NCI-H1092 treated with DMSO at 0.1 percent for 48 hours (cell line): ENCODE measurements at regions not wholly inside any gene's neighbourhood (a gene's known extent, or its start where the extent isn't known, plus 50 kb on each side); places are given as distances from the start of the nearest gene placed in this dataset.
"Not testable (repeated sequence)": the region's sequence is repeated elsewhere in the genome, so short reads cannot be mapped to it uniquely, and the experiment has no call there.

Experiments
- DNase-seq: peaks from one replicate; lab custom pipeline; 2025; lab: John Stamatoyannopoulos, UW

DNA sequence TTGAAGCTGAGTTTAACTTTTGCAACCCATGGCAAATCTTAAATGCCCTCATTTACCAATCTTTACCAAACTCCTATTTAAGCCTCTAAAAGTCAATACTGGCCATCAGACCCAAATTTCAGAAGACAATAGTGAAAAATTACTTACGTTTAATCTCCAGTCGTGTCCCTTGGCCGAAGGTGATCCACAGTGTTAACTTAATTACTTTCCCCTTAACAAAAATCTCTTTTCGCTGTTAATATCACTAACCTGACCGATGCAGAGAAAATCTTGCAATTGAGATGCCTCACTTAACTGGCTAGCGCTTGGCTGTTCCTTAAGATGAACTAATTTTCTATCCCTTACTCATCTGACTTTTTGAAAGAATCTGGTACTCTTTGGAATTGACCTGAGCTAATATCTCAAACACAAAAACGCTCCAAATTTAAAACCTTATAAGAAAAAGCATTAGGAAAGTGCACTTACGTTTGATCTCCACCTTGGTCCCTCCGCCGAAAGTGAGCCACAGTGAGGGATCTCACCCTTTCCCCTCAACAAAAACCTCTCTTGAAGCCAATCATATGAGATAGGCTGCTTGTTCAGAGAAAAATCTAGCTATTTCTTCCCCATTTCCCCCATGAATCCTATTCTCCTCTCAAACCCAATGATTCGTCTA is 169.1 kb downstream of the RPIA start:
- DNase-seq: no peak

- DNase-seq: no peak
Observed at GRCh38 chr2:88865801-88866371, 174.4 kb downstream of the RPIA start.

GRCh38 chr2:88866756-88867155 is 175.3 kb downstream of the RPIA start:
- no peak for DNase-seq

DNA sequence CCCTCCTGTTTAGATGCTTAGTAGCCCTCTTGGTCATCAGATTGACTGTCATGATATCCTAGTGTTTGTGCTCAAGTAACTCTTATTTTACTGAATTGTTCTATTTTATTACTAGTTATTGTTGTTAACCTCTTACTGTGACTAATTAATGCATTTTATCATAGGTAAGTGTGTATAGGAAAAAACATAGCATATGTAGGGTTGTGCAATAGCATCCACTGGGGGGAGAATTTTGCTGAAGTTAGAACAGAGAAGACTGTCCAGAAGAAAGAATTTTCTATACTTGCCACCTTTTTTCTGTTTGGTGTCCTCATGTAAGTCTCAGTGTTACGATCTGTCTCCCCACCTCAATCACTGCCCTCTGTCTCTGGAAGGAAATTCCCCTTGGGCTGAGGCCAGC is 177.4 kb downstream of the RPIA start:
- no peak for DNase-seq

GRCh38 chr2:88870267-88870839 is 178.9 kb downstream of the RPIA start:
- DNase-seq: no peak

- no peak for DNase-seq
Observed at GRCh38 chr2:88871336-88871735, 179.9 kb downstream of the RPIA start.

DNA sequence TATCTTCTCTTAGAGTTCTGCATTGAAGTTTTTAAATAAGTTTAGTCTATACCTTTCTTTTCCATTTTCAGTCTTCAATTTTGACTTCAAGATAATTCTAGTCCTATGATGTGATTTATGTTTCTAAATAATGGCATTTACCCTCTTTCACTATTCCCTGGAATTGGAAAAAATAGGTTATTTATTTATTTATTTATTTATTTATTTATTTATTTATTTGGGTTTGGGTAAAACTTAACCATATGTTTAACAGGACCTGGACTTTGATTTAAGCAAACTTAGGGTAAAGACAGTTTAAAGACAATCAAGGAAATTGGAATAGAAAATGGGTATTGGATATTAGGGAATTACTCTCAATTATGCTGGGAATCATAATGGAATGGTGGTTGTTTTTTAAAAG is 182.1 kb downstream of the RPIA start:
- no peak for DNase-seq

- DNase-seq: peak; percentile 40
Observed at GRCh38 chr2:88874063-88874657, 182.7 kb downstream of the RPIA start.

DNA sequence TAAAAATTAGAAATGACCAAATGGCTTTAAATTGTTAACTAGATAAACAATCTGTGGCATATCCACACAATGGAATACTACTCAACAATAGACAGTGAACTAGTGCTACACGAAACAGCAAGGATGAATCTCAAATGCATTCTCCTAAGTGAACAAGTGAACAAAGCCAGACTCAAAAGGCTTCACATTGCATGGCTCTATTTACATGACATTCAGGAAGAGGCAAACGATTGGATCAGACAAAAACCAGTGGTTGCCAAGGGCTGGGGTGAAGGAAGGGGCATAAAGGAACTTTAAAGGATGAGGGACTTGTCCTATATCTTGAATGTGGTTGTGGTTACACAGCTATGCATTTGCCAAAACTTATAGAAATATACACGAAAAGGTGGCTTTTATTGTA is 184.3 kb downstream of the RPIA start:
- no peak for DNase-seq

DNA sequence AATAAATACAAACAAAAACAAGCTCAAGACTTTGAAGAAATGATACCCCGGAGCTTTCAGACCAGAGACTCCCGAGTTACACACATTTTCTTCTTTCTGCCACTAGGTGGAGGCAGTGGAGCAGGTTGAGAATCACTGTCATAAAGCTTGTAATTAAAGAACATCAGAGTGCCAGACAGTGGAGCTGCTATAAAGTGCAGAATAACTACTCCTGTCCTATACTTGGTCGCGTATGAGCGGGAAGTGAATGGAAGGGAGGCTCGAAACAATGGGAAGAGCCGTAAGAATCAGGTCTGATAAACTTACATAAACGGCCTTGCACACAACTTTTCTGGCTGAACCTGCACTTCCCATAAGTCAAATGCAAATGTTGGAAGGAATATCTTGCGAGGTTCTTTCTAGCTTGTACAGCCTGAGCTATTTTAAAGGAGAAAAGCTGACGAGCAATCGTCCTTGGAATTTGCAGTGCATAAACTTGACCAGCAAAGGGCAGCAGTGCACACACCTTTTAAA is 189.0 kb downstream of the RPIA start:
- DNase-seq: peak; percentile 58

DNA sequence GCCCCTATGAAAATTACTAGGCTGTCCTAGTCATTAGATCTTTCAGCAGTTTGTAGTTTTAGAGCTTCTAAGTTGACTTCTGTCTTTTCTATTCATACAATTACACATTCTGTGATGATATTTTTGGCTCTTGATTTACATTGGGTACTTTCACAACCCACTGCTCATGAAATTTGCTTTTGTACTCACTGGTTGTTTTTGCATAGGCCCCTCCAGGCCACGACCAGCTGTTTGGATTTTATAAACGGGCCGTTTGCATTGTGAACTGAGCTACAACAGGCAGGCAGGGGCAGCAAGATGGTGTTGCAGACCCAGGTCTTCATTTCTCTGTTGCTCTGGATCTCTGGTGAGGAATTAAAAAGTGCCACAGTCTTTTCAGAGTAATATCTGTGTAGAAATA is 193.8 kb downstream of the RPIA start:
- DNase-seq: no peak

- DNase-seq: no peak
Observed at GRCh38 chr2:88885679-88886416, 194.4 kb downstream of the RPIA start.

DNA sequence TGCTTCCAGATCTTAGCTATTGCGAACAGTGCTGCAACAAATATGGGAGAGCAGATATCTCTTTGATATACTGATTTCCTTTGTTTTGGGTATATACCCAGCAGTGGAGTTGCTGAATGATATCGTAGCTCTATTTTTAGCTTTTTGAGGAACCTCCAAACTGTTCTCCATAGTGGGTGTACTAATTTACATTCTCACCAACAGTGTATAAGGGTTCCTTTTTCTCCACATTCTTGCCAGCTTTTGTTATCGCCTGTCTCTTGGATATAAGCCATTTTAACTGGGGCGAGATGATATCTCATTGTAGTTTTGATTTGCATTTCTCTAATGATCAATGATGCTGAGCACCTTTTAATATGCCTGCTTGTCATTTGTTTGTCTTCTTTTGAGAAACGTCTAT is 196.0 kb downstream of the RPIA start:
- not testable (repeated sequence) for DNase-seq

DNA sequence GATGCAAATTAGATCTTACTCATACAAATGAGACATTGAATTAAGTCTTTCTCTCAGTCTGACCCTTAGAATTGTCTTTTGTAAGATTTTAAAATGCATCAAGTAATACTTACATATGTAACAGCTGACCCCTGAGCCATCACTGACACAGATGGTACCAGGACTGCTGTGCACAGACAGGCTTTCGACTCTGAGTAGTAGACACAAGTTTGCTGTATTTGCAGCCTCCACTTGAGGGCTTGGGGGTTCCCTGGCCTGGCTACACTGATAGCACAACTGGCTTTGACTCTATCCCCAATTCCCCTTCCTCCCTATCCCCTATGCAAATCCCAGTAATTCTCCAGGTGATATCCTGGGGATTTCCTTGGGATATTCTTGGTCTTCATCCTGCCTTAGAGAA is 200.7 kb downstream of the RPIA start:
- DNase-seq: no peak

GRCh38 chr2:88892788-88893187 is 201.3 kb downstream of the RPIA start:
- DNase-seq: no peak

DNA sequence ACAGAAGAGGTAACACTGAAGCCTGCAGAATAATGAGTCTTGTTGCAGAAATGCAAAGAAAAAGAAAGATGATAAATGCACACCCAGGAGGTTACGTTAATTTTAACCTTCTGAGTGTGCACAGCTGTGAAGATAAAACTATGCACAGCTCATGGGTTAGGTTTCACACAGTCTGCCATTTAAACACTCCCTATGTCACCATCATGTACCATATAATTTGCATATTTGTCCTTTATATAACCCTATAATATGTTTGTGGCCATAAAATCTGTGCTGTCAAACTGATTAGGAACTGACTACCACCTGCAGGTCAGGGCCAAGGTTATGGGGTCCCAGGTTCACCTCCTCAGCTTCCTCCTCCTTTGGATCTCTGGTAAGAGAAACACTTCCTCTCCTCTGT is 205.5 kb downstream of the RPIA start:
- no peak for DNase-seq

GRCh38 chr2:88897715-88898114 is 206.2 kb downstream of the RPIA start:
- no peak for DNase-seq

DNA sequence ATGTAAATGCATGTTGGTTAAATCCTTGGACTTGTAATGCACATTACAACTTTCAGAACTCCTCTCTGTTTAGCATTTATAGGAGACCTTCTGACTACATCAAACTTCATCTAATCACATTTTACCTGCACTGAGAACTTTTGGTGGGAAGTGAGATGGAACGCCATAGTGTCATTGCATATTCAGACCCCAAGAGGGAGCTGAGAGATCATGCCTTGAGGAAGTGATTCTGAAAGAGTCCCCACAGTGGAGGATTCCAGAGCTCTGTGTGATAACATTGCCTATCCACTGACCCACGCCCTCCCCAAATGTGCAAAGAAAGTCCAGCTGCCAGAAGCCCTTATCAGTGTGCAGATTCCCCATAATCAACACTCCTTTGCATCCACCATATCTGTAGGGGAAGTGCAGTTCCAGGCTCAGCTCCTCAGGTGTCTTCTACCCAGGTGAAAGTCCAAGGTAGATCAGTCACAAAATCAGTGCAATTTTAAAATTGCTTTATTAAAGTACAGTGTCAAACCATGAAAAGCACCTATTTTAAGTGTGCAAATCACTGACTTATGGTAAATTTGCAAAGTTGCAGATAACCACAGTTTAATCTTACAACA is 212.4 kb downstream of the RPIA start:
- peak; percentile 10 for DNase-seq

- DNase-seq: no peak
Observed at GRCh38 chr2:88913280-88913679, 221.8 kb downstream of the RPIA start.

GRCh38 chr2:88919087-88919738 is 227.7 kb downstream of the RPIA start:
- DNase-seq: no peak

DNA sequence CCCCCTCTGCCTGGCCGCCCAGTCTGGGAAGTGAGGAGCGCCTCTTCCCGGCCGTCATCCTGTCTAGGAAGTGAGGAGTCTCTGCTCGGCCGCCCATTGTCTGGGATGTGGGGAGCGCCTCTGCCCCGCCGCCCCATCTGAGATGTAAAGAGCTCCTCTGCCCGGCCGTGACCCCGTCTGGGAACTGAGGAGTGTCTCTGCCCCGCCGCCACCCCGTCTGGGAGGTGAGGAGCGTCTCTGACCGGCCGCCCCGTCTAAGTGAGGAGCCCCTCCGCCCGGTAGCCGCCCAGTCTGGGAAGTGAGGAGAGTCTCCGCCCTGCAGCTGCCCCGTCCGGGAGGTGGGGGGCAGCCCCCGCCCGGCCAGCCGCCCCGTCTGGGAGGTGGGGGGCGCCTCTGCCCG is 228.9 kb downstream of the RPIA start:
- not testable (repeated sequence) for DNase-seq

DNA sequence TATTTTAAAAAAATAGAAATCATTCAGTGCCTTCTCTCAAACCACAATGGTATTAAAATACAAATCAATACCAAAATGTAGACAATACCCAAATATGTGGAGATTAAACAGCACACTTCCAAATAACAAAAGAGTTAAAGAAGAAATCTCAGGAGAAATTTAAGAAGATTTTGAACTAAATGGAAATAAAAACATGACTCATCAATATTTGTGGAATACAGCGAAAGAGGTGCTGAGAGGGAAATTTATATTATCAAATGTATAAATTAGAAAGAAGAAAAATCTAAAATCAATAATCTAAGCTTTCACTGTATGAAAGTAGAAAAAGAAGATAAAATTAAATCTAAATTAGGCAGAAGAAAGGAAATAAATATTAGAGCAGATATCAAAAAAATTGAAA is 233.1 kb downstream of the RPIA start:
- DNase-seq: no peak
